AML-193 (cell line): ENCODE measurements at regions not wholly inside any gene's neighbourhood (a gene's known extent, or its start where the extent isn't known, plus 50 kb on each side); places are given as distances from the start of the nearest gene placed in this dataset.

ENCODE experiments used
- DNase-seq, 2 experiments: peaks; one replicate each; lab custom pipeline; 2025; lab: John Stamatoyannopoulos, UW

GRCh38 chr18:28712796-28713425, 536.0 kb upstream of the CDH2 start:
- DNase-seq = no peak

DNA sequence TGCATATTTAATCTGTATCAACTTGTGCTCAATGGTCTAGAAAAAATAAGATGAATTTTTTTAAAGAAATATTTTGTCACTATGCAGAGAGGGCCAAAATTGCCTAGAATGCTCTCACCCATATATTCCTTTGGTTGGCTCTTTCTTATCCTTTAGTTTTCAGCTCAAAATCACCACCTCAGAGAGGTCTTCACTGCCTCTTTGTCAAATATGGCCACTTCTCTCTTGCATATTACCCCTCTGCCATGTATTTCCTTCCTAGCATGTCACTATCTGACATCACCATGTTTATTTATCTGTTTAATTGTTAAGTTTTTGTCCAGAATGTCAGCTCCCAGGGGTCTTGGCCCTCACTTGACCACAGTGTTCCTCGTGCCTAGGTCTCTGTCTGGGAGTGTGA, 535.2 kb upstream of the CDH2 start:
- DNase-seq = no peak

- DNase-seq = no peak
Observed at GRCh38 chr18:28711096-28711495, 534.2 kb upstream of the CDH2 start.

DNA sequence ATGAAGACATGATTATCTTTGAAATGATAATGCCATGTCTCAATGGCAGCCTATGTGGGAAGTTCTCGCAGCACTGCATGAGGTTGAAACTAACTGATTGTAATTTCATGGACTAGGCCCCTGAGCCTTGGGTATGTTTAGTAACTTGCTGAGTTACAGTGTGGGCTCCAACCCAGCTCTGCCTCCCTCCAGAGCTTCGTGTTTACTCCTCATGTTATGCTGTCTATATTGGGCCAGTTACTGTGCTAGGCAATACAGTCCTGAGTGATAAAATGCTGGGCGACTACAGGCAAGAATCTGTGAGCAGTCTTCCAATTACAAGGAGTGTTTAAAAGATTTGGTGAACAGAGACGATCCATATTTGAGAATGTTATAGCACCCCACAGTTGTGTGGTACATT, 530.1 kb upstream of the CDH2 start:
- no peak for DNase-seq

- DNase-seq = no peak
Observed at GRCh38 chr18:28706397-28706796, 529.5 kb upstream of the CDH2 start.

DNA sequence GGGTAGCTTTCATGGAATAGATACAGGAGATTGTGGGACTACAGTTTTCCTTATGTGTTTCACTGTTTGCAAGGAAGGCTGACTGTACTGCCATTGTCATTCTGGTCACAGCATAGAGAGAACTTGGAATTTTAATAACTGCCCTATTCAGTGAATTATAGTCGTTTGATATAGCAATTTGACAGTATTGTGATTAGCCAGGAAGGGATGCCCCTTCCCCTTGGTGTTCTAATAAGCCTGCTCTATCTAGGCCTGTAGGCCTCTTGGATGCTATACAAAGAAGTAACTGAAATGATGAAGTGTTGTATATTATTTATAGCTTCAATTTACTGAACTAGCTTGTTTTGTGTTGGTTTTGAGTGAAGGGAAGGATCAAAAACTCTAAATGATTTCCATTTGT, 528.6 kb upstream of the CDH2 start:
- DNase-seq = no peak

DNA sequence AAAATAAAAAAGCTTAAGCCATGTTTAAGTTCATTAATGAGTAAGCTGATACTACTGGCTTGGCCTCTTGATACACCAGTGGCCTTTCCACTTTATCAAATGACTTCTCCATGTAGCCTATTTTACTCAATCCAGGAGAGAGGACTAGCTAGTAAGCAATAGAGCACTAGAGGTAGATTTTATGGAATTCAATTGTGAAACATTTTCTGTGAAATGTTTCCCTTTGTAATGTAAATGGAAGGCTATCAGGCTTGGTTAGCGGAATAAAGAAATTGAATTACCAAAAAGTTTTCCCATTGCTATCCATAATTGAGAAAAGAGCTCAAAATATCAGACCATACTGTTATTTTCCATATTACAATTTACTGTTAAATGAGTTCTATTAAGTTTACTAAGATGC, 515.4 kb upstream of the CDH2 start:
- no peak for DNase-seq

- no peak for DNase-seq
Observed at GRCh38 chr18:28691496-28691840, 514.5 kb upstream of the CDH2 start.

GRCh38 chr18:28690836-28691495, 514.0 kb upstream of the CDH2 start:
- no peak for DNase-seq

DNA sequence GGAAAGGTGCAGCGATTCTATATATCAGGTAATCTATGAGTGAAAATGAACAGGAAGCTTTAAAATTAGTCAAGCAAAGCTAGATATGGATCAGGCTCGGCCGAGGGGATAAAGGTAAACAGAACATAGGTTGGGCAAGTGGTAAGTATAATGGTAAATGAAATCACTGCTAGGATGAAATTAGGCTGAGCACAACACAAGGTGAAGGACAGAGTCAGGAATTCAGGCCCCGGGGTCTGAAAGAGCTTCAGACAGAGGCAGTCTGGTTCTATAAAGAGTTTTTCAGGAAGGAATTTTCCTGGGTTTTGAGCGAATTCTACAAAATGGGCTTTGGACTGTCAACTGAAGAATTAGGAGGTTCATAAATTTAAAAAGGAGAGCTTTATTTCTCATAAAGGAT, 513.2 kb upstream of the CDH2 start:
- DNase-seq = no peak

DNA sequence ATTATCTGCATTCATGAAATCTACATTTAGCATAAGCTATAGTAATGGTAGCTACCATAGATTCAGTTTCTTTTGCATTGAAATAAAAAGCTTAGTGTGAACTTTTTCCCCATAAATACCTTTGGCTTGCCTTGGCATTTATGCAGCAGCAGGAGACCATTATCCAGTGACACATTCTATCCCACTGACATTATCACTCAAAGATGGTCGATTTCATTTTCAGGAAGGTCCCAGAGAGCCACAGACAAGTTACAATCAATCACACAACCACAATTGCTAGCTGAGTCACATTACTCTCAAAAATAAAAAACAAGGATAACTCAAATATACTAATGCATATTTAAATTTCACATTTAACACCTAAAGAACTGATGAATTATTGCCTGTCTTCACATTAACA, 512.7 kb upstream of the CDH2 start:
- no peak for DNase-seq

DNA sequence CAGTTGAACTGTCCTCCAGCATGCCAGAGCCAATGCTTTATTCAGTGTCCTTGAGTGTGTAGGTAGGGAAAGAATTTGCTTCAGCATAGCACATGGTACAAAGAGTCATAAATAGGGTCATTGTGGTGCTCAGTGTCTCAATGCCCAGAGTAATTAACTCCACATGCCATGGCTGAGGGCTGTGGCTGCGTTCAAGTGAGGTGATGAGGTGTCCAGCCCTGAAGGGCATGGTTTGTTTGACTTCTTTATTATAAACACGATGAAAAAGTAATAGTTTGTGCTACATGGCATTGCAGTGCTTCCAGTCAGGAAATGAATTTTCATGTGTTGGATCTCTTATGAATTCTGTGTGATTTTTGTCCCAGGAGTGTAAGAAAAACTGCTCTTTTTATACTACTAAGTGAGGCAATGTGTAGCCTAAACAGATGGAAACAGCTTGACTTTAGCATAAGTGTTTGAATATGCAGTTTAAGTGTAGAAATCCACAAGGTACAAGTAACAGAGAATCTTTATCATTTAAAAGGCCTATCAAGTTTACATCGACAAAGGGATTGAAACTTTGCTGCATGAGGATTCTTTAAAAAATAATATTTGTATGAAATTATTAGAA, 507.9 kb upstream of the CDH2 start:
- no peak for DNase-seq

DNA sequence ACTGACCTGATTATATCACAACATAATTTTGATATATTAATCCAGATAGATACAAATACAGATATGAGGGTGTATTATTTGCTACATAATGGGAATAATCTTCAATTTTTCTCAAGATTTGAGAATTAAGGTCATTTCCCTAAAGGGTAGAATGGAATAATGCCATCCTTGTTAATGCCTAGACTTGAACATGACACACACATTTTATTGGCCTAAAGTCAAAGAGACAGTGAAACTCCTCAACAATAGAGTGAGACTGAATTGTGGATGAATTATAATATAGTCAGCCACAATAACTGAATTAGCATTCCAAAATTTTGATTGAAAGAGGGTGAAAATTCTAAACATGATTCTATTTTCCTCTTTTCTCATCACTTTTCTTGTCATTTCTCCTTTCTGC, 506.0 kb upstream of the CDH2 start:
- DNase-seq = no peak

DNA sequence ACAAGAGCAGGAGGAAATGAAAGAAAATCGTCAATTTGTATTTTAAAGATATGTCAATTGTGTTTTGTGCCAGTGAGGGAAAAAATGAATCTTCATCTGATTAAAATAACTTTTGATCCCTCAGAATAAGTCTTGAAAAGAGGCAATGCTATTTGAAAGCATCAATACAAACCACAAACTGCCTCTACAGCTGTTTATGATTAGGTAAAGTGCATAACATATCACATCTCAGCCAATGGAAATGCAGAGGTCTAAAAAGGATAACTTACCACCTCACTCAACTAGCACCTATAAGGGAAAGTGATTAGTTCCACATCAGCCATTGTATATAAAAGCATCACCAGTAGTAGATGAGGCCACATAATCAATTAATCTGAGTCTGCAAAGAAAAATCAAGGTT, 492.2 kb upstream of the CDH2 start:
- DNase-seq = no peak

GRCh38 chr18:28666216-28666615, 489.3 kb upstream of the CDH2 start:
- no peak for DNase-seq

DNA sequence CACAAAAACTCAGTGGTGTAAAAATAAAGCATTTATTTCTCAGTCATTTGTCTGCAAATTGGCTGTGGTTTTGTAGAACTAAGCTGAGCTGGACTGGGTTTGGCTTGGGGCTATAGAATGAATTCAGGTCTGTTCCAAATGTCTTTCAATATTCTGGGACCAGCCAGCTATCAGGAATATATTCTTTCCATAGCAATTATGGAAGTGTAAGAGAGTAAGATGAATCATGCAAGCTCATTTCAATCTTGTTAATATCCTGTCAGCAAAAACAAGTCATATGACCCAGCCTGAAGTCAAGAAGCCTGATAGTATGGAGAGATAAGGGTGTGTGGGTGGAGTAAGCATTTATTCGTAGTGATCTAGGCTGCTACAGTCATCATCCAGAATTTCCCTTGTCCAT, 481.0 kb upstream of the CDH2 start:
- DNase-seq = no peak

DNA sequence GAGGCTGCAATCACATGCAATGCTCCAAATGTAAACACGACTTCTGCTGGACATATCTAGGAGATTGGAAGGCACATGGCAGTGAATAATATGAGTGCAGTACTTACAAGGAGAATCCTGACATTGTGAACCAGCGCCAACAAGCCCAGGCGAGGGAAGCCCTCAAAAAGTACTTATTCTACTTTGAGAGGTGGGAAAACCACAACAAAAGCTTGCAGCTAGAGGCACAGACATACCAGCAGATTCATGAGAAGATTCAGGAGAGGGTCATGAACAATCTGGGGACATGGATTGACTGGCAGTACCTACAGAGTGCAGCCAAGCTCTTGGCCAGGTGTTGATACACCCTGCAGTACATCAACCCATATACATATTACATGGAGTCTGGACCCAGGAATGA, 475.7 kb upstream of the CDH2 start:
- DNase-seq = no peak

DNA sequence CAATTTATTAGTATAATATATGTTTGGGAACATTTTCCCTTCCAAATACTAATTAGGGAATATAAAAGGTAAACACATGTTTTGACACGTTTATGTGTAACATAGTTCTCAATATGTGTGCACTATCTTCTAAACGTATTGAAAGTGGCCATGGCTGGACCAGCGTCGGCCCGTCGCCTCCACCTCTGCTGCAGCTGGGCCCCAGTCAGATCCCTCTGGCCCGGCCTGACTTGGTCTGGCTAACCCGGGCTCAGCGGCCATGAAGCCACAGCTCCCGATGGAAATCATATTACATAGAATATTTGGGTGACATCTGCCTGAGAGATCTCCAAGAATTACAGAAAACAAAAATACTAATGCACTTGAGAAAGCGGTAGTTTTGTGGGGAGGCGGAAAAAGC, 474.4 kb upstream of the CDH2 start:
- no peak for DNase-seq

DNA sequence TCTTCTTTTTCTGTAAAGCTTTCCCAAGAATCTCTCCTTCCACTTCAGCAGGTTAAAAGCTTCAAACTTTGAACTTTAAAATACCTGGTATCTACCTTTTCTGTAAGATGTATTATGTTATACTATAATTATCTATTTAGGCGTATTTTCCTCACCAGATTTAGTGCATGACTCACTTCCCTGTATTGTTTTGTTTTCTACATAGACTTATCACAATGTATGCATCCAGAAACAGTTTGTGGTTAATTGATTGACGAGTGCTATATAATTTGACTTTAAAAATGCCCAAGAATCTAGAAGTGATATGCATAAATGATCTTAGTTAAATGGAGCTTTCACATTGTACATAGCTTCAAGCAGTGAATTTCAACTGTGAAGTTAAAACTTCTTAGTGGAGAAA, 473.9 kb upstream of the CDH2 start:
- no peak for DNase-seq

GRCh38 chr18:28647961-28648360, 471.0 kb upstream of the CDH2 start:
- no peak for DNase-seq

GRCh38 chr18:28637897-28638296, 461.0 kb upstream of the CDH2 start:
- DNase-seq = no peak

DNA sequence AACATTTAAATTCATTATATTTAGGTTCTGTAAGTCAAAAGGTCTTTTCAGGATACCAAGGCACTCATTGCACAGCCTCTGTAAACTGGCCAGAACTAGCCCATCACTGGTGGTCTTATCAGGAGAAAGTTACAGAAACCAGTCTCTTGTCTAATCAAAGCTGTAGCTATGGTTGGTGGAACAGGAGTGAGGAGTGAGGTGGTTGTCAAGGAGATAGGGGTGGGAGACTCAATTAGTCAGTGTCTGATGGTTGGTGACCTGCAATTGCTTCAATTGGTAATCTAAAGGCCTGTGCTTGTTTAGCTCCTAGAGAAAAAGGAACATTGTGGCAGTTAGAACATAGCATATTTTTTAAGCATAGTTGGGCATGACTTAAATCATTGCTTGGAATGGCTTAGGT, 458.6 kb upstream of the CDH2 start:
- no peak for DNase-seq

DNA sequence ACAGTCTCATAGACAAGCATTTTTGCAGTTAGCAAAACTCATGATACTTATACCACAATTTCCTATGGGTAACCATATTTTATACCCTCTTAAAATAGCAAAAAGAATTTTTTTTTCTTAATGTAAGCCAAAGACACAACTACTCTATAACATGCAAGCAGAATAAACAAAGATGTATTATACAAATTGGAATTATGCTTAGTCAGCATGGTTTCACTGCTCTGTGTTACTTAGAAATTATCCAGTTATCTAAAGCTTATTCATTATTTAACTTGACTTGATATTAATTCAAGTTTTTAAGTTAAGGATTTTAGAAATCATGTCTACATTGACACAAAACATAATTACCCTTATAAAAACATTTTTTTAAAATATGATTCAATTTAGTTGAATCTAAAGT, 449.8 kb upstream of the CDH2 start:
- no peak for DNase-seq

- no peak for DNase-seq
Observed at GRCh38 chr18:28607991-28608390, 431.1 kb upstream of the CDH2 start.
